ENCODE measurements at regions not wholly inside any gene's neighbourhood (a gene's known extent, or its start where the extent isn't known, plus 50 kb on each side); places are given as distances from the start of the nearest gene placed in this dataset.
"Not testable (repeated sequence)": the region's sequence is repeated elsewhere in the genome, so short reads cannot be mapped to it uniquely, and the experiment has no call there.

DNA sequence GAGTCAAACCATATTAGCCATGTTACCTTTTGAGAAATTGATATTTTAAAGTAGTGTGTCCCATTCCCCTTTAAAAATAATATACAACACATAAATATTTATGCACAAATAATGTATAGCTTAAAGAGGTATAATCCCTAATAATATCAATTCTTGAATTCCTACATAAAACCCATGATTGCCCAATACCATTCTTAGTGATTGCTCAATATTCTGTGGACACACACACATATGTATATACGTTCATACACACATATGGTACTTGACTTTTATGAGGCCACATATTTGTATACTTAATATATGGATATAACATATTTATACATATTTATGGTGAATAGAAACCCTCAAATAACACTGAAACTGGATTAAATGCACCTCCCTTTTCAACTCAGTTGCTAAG, 367.4 kb downstream of the ZBBX start:
- Histone ChIP-seq H3K36me3 (ENCODE audit: insufficient read depth, low read length) (no peaks in the 10 kb centered on the region), H3K4me3 (ENCODE audit: low read length) (no peak overlapping the region), H3K4me1 (ENCODE audit: insufficient read depth, low read length) (no peaks in the 10 kb centered on the region), H3K9me3 (ENCODE audit: low read length) (no peaks in the 10 kb centered on the region), H3K27me3 (ENCODE audit: insufficient read depth, low read length, poor library complexity, severe bottlenecking) (no peaks in the 10 kb centered on the region), H3K27ac (ENCODE audit: low read depth, low read length) (no peak overlapping the region)
- Mint-ChIP-seq H3K27me3 (no peaks in the 10 kb centered on the region), H3K27ac (no peak overlapping the region), H3K4me3 (no peak overlapping the region), H3K9me3 (peaks cover 1 to 7% (median 3%) of the 10 kb centered on the region in 5 donors), H3K4me1 (no peaks in the 10 kb centered on the region), H3K36me3 (no peaks in the 10 kb centered on the region)
- POLR2A ChIA-PET: no interaction called here
- no peak for DNase-seq
- CTCF ChIA-PET: no interaction called here

DNA sequence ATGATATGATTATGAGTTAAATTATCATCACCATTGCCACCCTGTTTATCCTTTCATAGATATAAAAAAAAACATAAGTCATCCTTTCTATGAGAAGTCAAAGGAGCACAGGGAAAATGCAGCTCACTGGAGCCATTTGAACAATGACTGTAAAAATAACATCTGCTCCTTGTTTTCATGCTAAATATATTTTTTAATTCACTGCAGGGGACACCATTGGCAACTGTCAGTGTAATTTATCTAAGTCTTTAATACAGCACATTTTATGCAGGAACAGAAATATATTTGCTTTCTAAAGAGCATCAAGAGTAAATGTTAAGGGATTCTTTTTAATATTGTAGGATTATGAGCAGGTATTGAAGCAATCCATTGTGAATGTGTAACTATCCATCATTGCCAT, 371.3 kb downstream of the ZBBX start:
- H3K27me3 ChIP-seq (ENCODE audit: insufficient read depth, low read length, poor library complexity, severe bottlenecking): no peaks in the 10 kb centered on the region
- no peak overlapping the region for H3K4me3 ChIP-seq (ENCODE audit: low read length)
- H3K36me3 ChIP-seq (ENCODE audit: insufficient read depth, low read length): no peaks in the 10 kb centered on the region
- H3K9me3 ChIP-seq (ENCODE audit: low read length): no peaks in the 10 kb centered on the region
- Mint-ChIP-seq H3K4me1 (no peaks in the 10 kb centered on the region), H3K27me3 (no peaks in the 10 kb centered on the region), H3K4me3 (no peak overlapping the region), H3K9me3 (peaks cover 1 to 9% (median 7%) of the 10 kb centered on the region in 5 donors), H3K27ac (no peak overlapping the region), H3K36me3 (no peaks in the 10 kb centered on the region)
- no peaks in the 10 kb centered on the region for H3K4me1 ChIP-seq (ENCODE audit: insufficient read depth, low read length)
- H3K27ac ChIP-seq (ENCODE audit: low read depth, low read length): no peak overlapping the region
- POLR2A ChIA-PET: no interaction called here
- no peak for DNase-seq
- CTCF ChIA-PET: no interaction called here

DNA sequence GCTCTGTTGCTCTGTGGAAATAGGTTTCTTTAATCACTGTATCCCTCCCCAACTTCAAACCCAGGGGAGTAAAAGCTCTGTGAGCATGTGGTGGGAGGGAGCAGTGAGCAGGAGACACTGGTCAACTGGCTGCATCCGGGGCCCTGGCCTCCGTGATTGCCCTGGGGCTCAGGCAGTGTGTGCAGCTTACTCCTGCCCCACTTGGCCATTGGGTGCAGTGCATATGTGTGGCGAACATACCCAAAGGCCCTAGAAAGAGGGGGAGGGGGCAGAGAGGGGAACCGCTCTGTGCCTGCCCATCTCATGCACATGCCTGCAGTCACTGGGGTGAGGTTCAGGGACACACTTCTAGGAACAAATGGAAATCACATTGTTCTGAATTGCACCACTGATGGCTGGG, 378.7 kb downstream of the ZBBX start:
- Histone ChIP-seq H3K4me3 (ENCODE audit: low read length) (no peak overlapping the region), H3K9me3 (ENCODE audit: low read length) (no peaks in the 10 kb centered on the region), H3K27ac (ENCODE audit: low read depth, low read length) (no peak overlapping the region), H3K4me1 (ENCODE audit: insufficient read depth, low read length) (no peaks in the 10 kb centered on the region), H3K36me3 (ENCODE audit: insufficient read depth, low read length) (no peaks in the 10 kb centered on the region), H3K27me3 (ENCODE audit: insufficient read depth, low read length, poor library complexity, severe bottlenecking) (no peaks in the 10 kb centered on the region)
- ChIA-PET POLR2A (no interaction called here), CTCF (no interaction called here)
- DNase-seq: no peak
- no peak overlapping the region for H3K27ac Mint-ChIP-seq
- no peaks in the 10 kb centered on the region for H3K36me3 Mint-ChIP-seq
- H3K4me1 Mint-ChIP-seq: no peaks in the 10 kb centered on the region
- no peak overlapping the region for H3K4me3 Mint-ChIP-seq
- H3K9me3 Mint-ChIP-seq: peaks cover 0 to 21% (median 9%) of the 10 kb centered on the region in 5 donors
- H3K27me3 Mint-ChIP-seq: no peaks in the 10 kb centered on the region

DNA sequence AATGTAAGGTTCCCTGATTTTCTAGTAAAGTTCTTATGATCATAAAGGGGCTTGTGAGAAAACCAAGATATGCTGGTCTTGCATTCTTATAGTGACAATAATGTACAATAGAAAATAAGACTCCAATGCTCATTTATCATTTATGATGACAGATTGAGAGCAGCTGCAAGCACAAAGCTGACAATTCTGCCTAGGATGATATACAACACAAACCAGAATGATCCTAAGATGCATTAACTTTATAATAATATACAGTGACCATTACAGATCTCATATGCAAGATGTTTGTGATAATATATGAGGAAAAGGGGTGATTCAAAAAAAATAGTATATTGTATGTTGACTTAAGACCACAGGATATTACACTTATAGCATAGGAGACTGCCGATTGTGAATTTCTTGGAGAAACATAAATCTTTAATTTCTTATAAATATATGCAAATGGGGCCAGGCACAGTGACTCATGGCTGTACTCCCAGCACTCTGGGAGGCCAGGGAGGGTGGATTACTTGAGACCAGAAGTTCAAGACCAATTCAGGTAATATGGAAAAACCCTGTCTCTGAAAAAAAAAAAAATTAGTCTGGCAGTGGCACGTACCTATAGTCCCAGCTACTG, 387.0 kb downstream of the ZBBX start:
- Histone ChIP-seq H3K36me3 (ENCODE audit: insufficient read depth, low read length) (no peaks in the 10 kb centered on the region), H3K27me3 (ENCODE audit: insufficient read depth, low read length, poor library complexity, severe bottlenecking) (no peaks in the 10 kb centered on the region), H3K4me1 (ENCODE audit: insufficient read depth, low read length) (no peaks in the 10 kb centered on the region), H3K9me3 (ENCODE audit: low read length) (no peaks in the 10 kb centered on the region), H3K27ac (ENCODE audit: low read depth, low read length) (no peak overlapping the region), H3K4me3 (ENCODE audit: low read length) (no peak overlapping the region)
- Mint-ChIP-seq H3K27ac (no peak overlapping the region), H3K4me1 (no peaks in the 10 kb centered on the region), H3K27me3 (no peaks in the 10 kb centered on the region), H3K9me3 (peaks cover 0 to 2% (median 0%) of the 10 kb centered on the region in 5 donors), H3K4me3 (no peak overlapping the region), H3K36me3 (no peaks in the 10 kb centered on the region)
- no peak for DNase-seq
- POLR2A ChIA-PET: no interaction called here
- CTCF ChIA-PET: no interaction called here

DNA sequence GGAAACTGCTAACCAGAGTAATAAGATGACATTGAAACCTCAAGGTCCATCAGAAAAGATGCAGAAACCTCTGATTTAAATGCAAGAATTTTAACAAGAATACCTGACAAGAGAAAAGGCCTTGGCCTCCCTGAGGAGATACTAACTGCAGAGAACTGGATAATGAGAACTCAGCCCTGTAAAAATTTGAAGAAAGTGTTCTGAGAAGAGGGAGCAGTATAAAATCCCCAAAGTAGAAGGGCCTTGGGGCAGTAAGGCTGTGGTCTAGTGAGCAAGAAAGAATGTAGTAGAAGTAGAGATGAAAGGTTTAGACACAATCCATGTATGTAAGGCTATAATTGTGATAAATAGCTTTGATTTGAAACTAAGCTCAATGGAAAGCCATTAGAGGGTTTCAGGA, 394.1 kb downstream of the ZBBX start:
- no peaks in the 10 kb centered on the region for H3K9me3 ChIP-seq (ENCODE audit: low read length)
- Mint-ChIP-seq H3K4me1 (no peaks in the 10 kb centered on the region), H3K36me3 (no peaks in the 10 kb centered on the region), H3K27ac (no peak overlapping the region), H3K4me3 (no peak overlapping the region), H3K9me3 (peaks cover 0 to 13% (median 2%) of the 10 kb centered on the region in 5 donors), H3K27me3 (no peaks in the 10 kb centered on the region)
- H3K27me3 ChIP-seq (ENCODE audit: insufficient read depth, low read length, poor library complexity, severe bottlenecking): no peaks in the 10 kb centered on the region
- POLR2A ChIA-PET: no interaction called here
- no peak overlapping the region for H3K27ac ChIP-seq (ENCODE audit: low read depth, low read length)
- H3K4me3 ChIP-seq (ENCODE audit: low read length): no peak overlapping the region
- CTCF ChIA-PET: no interaction called here
- no peaks in the 10 kb centered on the region for H3K36me3 ChIP-seq (ENCODE audit: insufficient read depth, low read length)
- H3K4me1 ChIP-seq (ENCODE audit: insufficient read depth, low read length): no peaks in the 10 kb centered on the region
- no peak for DNase-seq

DNA sequence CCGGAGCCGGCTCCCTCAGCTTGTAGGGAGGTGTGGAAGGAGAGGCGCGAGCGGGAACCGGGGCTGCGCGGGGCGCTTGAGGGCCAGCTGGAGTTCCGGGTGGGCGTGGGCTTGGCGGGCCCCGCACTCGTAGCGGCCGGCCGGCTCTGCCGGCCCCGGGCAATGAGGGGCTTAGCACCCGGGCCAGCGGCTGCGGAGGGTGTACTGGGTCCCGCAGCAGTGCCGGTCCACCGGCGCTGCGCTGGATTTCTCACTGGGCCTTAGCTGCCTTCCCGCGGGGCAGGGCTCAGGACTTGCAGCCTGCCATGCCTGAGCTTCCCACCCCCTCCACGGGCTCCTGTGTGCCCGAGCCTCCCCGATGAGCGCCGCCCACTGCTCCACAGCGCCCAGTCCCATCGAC, 404.3 kb downstream of the ZBBX start:
- H3K4me3 ChIP-seq (ENCODE audit: low read length); H3K27ac ChIP-seq (ENCODE audit: low read depth, low read length); DNase-seq; H3K27me3 Mint-ChIP-seq; POLR2A ChIA-PET; H3K36me3 ChIP-seq (ENCODE audit: insufficient read depth, low read length); H3K4me1 ChIP-seq (ENCODE audit: insufficient read depth, low read length); H3K27ac Mint-ChIP-seq; H3K36me3 Mint-ChIP-seq; H3K4me1 Mint-ChIP-seq; H3K9me3 ChIP-seq (ENCODE audit: low read length); H3K4me3 Mint-ChIP-seq; CTCF ChIA-PET; H3K27me3 ChIP-seq (ENCODE audit: insufficient read depth, low read length, poor library complexity, severe bottlenecking): not testable (repeated sequence)
- H3K9me3 Mint-ChIP-seq: peaks cover 5 to 21% (median 14%) of the 10 kb centered on the region in 5 donors

DNA sequence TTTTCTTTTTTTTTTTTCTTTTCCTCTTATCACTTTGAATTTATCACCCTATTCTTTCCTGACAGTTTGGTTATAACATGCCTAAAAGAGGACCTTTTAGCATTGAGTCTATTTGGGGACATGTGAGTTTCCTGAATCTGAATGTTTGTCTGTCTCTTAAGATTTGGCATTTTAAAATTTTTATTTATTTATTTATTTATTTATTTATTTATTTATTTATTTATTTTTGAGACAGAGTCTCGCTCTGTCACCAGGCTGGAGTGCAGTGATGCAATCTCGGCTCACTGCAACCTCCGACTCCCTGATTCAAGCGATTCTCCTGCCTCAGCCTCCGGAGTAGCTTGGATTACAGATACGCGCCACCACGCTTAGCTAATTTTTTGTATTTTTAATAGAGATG, 412.4 kb downstream of the ZBBX start:
- peaks cover 6 to 18% (median 10%) of the 10 kb centered on the region in 5 donors for H3K9me3 Mint-ChIP-seq
- H3K27me3 ChIP-seq (ENCODE audit: insufficient read depth, low read length, poor library complexity, severe bottlenecking); H3K4me3 Mint-ChIP-seq; H3K27me3 Mint-ChIP-seq; H3K27ac ChIP-seq (ENCODE audit: low read depth, low read length); DNase-seq; H3K36me3 Mint-ChIP-seq; H3K27ac Mint-ChIP-seq; H3K4me1 Mint-ChIP-seq; POLR2A ChIA-PET; H3K36me3 ChIP-seq (ENCODE audit: insufficient read depth, low read length); H3K9me3 ChIP-seq (ENCODE audit: low read length); CTCF ChIA-PET; H3K4me1 ChIP-seq (ENCODE audit: insufficient read depth, low read length); H3K4me3 ChIP-seq (ENCODE audit: low read length): not testable (repeated sequence)

DNA sequence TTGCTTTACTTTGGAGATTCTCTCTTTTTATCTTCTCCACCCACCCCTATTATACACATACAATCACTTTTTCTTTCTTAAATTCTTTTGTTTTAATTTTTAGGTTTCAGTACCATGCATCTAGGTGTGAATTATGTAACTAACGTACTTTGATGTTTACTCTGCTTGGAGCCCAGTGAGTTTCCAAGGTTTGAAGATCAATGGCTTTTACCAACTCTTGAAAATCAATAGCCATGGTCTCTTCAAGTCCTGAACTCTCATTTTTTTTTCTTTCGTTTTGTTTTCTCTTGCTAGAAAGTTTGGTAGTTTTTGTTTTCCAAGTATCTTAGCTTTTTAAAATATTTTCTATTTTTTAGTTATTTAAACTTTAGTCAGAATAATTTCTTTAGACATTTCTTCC, 417.2 kb downstream of the ZBBX start:
- H3K36me3 ChIP-seq (ENCODE audit: insufficient read depth, low read length): no peaks in the 10 kb centered on the region

DNA sequence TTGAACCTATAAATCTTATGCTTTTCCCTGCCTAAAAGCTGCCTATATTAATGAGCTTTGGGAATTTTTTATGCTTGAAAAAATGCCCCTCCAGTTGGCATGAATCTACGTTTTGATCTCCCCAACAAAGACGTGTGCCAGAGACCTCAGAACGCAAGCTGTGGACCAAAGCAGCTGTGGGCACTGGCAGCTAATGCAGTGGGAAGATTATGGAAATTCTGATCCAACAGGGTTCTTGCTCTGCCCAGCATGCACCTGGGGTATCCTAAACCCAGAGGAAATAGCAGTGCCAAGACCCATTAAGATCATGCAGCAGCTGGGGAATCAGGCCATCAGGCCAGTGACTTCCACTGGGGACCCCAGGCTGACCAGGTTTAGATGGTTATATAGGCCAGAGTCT, 423.0 kb downstream of the ZBBX start:
- H3K9me3 Mint-ChIP-seq: peaks cover 0 to 14% (median 11%) of the 10 kb centered on the region in 5 donors
- H3K27ac Mint-ChIP-seq: no peak overlapping the region
- no peaks in the 10 kb centered on the region for H3K36me3 Mint-ChIP-seq
- POLR2A ChIA-PET: no interaction called here
- Histone ChIP-seq H3K27ac (ENCODE audit: low read depth, low read length) (no peak overlapping the region), H3K4me3 (ENCODE audit: low read length) (no peak overlapping the region), H3K36me3 (ENCODE audit: insufficient read depth, low read length) (no peaks in the 10 kb centered on the region), H3K9me3 (ENCODE audit: low read length) (no peaks in the 10 kb centered on the region), H3K27me3 (ENCODE audit: insufficient read depth, low read length, poor library complexity, severe bottlenecking) (no peaks in the 10 kb centered on the region), H3K4me1 (ENCODE audit: insufficient read depth, low read length) (no peaks in the 10 kb centered on the region)
- CTCF ChIA-PET: no interaction called here
- no peaks in the 10 kb centered on the region for H3K27me3 Mint-ChIP-seq
- H3K4me3 Mint-ChIP-seq: no peak overlapping the region
- H3K4me1 Mint-ChIP-seq: no peaks in the 10 kb centered on the region
- no peak for DNase-seq

More for the DNA sequence above, 417.2 kb downstream of the ZBBX start:
- H3K27me3 Mint-ChIP-seq: no peaks in the 10 kb centered on the region
- Histone ChIP-seq H3K4me3 (ENCODE audit: low read length) (no peak overlapping the region), H3K9me3 (ENCODE audit: low read length) (no peaks in the 10 kb centered on the region), H3K4me1 (ENCODE audit: insufficient read depth, low read length) (no peaks in the 10 kb centered on the region), H3K27me3 (ENCODE audit: insufficient read depth, low read length, poor library complexity, severe bottlenecking) (no peaks in the 10 kb centered on the region), H3K27ac (ENCODE audit: low read depth, low read length) (no peak overlapping the region)
- DNase-seq: no peak
- H3K9me3 Mint-ChIP-seq: peaks cover 0 to 9% (median 4%) of the 10 kb centered on the region in 5 donors
- POLR2A ChIA-PET: no interaction called here
- H3K36me3 Mint-ChIP-seq: no peaks in the 10 kb centered on the region
- H3K4me1 Mint-ChIP-seq: no peaks in the 10 kb centered on the region
- CTCF ChIA-PET: no interaction called here
- H3K4me3 Mint-ChIP-seq: no peak overlapping the region
- no peak overlapping the region for H3K27ac Mint-ChIP-seq

Measured in CD8-positive, alpha-beta memory T cell (primary cell).